AG04450 (cell line): ENCODE measurements at regions not wholly inside any gene's neighbourhood (a gene's known extent, or its start where the extent isn't known, plus 50 kb on each side); places are given as distances from the start of the nearest gene placed in this dataset.

ENCODE experiments used
- CTCF ChIA-PET: fragments of 300-600, 350-600 bp; formaldehyde crosslinking; extraction: SDS; loops from one replicate; lab custom pipeline; 2022; ENCODE audit warnings: antibody characterized with exemption, inconsistent platforms; lab: Charles Lee
- POLR2A ChIA-PET: fragments of 350-600 bp; formaldehyde crosslinking; extraction: SDS; loops from one replicate; lab custom pipeline; 2021; ENCODE audit warnings: antibody characterized with exemption, inconsistent platforms; lab: Yijun Ruan, JAX
- DNase-seq: peaks from one replicate; pipeline ENCODE4 v3.0.0-alpha.2; 2011; ENCODE audit warnings: low read depth, low spot score
- H3K27ac ChIP-seq: one replicate; pipeline ENCODE4 v1.5.1; 2012; ENCODE audit warnings: low read depth, low read length, control low read depth
- H3K27me3 ChIP-seq: one replicate; pipeline ENCODE4 v1.6.0; 2012; ENCODE audit warnings: low read length; ENCODE audit not compliant: control insufficient read depth, insufficient read depth
- H3K4me3 ChIP-seq: 2 replicates; pipeline ENCODE4 v1.5.1; 2011; ENCODE audit warnings: mild to moderate bottlenecking, low read depth, low read length, control low read depth
- H3K9me3 ChIP-seq: 2 replicates; pipeline ENCODE4 v1.5.1; 2012; ENCODE audit warnings: low read length; ENCODE audit not compliant: control insufficient read depth, insufficient read depth
- CTCF ChIP-seq: IDR thresholded peaks from 2 replicates; pipeline ENCODE4 v1.5.1; 2011; ENCODE audit warnings: low read depth, low read length, control low read depth, inconsistent platforms

GRCh38 chr20:11316244-11316643 is 601.4 kb upstream of the BTBD3 start:
- Histone ChIP-seq H3K27me3 (no peaks in the 10 kb centered on the region), H3K9me3 (no peaks in the 10 kb centered on the region), H3K4me3 (no peak overlapping the region), H3K27ac (no peak overlapping the region)
- no peak for DNase-seq
- ChIA-PET POLR2A (no interaction called here), CTCF (no interaction called here)
- no peak for TF ChIP-seq CTCF

GRCh38 chr20:11320033-11320432 is 597.7 kb upstream of the BTBD3 start:
- Histone ChIP-seq H3K27me3 (no peaks in the 10 kb centered on the region), H3K27ac (no peak overlapping the region), H3K4me3 (no peak overlapping the region), H3K9me3 (no peaks in the 10 kb centered on the region)
- CTCF ChIA-PET: no interaction called here
- TF ChIP-seq CTCF: no peak
- POLR2A ChIA-PET: no interaction called here
- no peak for DNase-seq

GRCh38 chr20:11323816-11324215 is 593.9 kb upstream of the BTBD3 start:
- Histone ChIP-seq H3K27ac (no peak overlapping the region), H3K4me3 (no peak overlapping the region), H3K9me3 (no peaks in the 10 kb centered on the region), H3K27me3 (no peaks in the 10 kb centered on the region)
- ChIA-PET POLR2A (no interaction called here), CTCF (no interaction called here)
- no peak for DNase-seq
- no peak for TF ChIP-seq CTCF

- no peaks in the 10 kb centered on the region for H3K27me3 ChIP-seq
- H3K4me3 ChIP-seq: no peak overlapping the region
- DNase-seq: no peak
- ChIA-PET CTCF (no interaction called here), POLR2A (no interaction called here)
- no peak for TF ChIP-seq CTCF
- H3K9me3 ChIP-seq: no peaks in the 10 kb centered on the region
- H3K27ac ChIP-seq: no peak overlapping the region
Observed at GRCh38 chr20:11324990-11325389, 592.7 kb upstream of the BTBD3 start.

- no peak overlapping the region for H3K4me3 ChIP-seq
- H3K27me3 ChIP-seq: no peaks in the 10 kb centered on the region
- ChIA-PET CTCF (interaction anchor here (0.8 kb wide), 1 partner anchor 215 kb away, joined by 3 read pairs; no protein-coding TSS in a partner anchor), POLR2A (no interaction called here)
- H3K9me3 ChIP-seq: no peaks in the 10 kb centered on the region
- TF ChIP-seq CTCF: no peak
- DNase-seq: no peak
- no peak overlapping the region for H3K27ac ChIP-seq
Observed at GRCh38 chr20:11328839-11329238, 588.9 kb upstream of the BTBD3 start.
